C4-2B (cell line): ENCODE measurements at regions not wholly inside any gene's neighbourhood (a gene's known extent, or its start where the extent isn't known, plus 50 kb on each side); places are given as distances from the start of the nearest gene placed in this dataset.

Source experiments
- CTCF ChIP-seq: fragments of 450-650 bp; conservative IDR thresholded peaks from 2 replicates; pipeline ENCODE4 v1.5.1; 2017; ENCODE audit warnings: mild to moderate bottlenecking
- ZFX ChIP-seq: fragments of 450-650 bp; IDR thresholded peaks from 2 replicates; pipeline ENCODE4 v1.6.1; 2017

GRCh38 chr5:168239325-168239724 is 52.1 kb upstream of the WWC1 start:
- no peak for TF ChIP-seq CTCF
- no peak for TF ChIP-seq ZFX
